GM23338 (cell line): ENCODE measurements at regions not wholly inside any gene's neighbourhood (a gene's known extent, or its start where the extent isn't known, plus 50 kb on each side); places are given as distances from the start of the nearest gene placed in this dataset.

Source experiments
- ATAC-seq: fragments of 200-7000 bp; cut with Tn5 transposase; 3 replicates; pipeline ENCODE4 v1.9.1; 2020
- DNase-seq: peaks from one replicate; pipeline ENCODE4 v3.0.0-alpha.2; 2015; ENCODE audit warnings: low spot score
- H2AFZ ChIP-seq: fragments of 200-600 bp; sonication (generic); 2 replicates; pipeline ENCODE4 v1.8.0; 2016; ENCODE audit warnings: antibody characterized with exemption, mild to moderate bottlenecking, moderate library complexity
- H3F3A ChIP-seq: fragments of 200-600 bp; sonication (generic); replicated peaks from 2 replicates; pipeline ENCODE4 v1.8.0; 2017; ENCODE audit warnings: antibody characterized with exemption, mixed run types, low read depth
- H3K27ac ChIP-seq: fragments of 200-600 bp; sonication (generic); 2 replicates; pipeline ENCODE4 v1.6.1; 2016; ENCODE audit warnings: low read depth
- H3K27me3 ChIP-seq: fragments of 200-600 bp; sonication (generic); 2 replicates; pipeline ENCODE4 v1.8.0; 2016; ENCODE audit warnings: mild to moderate bottlenecking, mixed run types, moderate library complexity; ENCODE audit not compliant: insufficient read depth
- H3K36me3 ChIP-seq: fragments of 200-600 bp; sonication (generic); 2 replicates; pipeline ENCODE4 v1.8.0; 2016; ENCODE audit warnings: mild to moderate bottlenecking; ENCODE audit not compliant: insufficient read depth
- H3K4me1 ChIP-seq: fragments of 200-600 bp; sonication (generic); 2 replicates; pipeline ENCODE4 v1.8.0; 2016; ENCODE audit warnings: mild to moderate bottlenecking, moderate library complexity; ENCODE audit not compliant: insufficient read depth
- H3K4me2 ChIP-seq: fragments of 200-600 bp; sonication (generic); 2 replicates; pipeline ENCODE4 v1.7.1; 2017; ENCODE audit warnings: mixed run types
- H3K4me3 ChIP-seq: fragments of 200-600 bp; sonication (generic); 2 replicates; pipeline ENCODE4 v1.6.1; 2016; ENCODE audit warnings: mixed run types
- H3K79me2 ChIP-seq: fragments of 200-600 bp; sonication (generic); replicated peaks from 2 replicates; pipeline ENCODE4 v1.8.0; 2017; ENCODE audit warnings: mild to moderate bottlenecking; ENCODE audit not compliant: insufficient read depth
- H3K9me2 ChIP-seq: fragments of 200-600 bp; sonication (generic); 2 replicates; pipeline ENCODE4 v1.8.0; 2017; ENCODE audit not compliant: insufficient read depth
- H4K20me1 ChIP-seq: fragments of 200-600 bp; sonication (generic); replicated peaks from 2 replicates; pipeline ENCODE4 v1.8.0; 2017; ENCODE audit warnings: mild to moderate bottlenecking; ENCODE audit not compliant: insufficient read depth
- H3K27ac Mint-ChIP-seq: 2 replicates; pipeline ENCODE4 v1.8.0; 2020; ENCODE audit warnings: inconsistent platforms, mild to moderate bottlenecking, moderate library complexity, mixed read lengths
- H3K27me3 Mint-ChIP-seq: 3 replicates; pipeline ENCODE4 v1.8.0; 2022; ENCODE audit warnings: low read depth, mild to moderate bottlenecking, moderate library complexity, mixed read lengths, inconsistent platforms; ENCODE audit not compliant: insufficient read depth, poor library complexity
- H3K36me3 Mint-ChIP-seq: 3 replicates; pipeline ENCODE4 v1.8.0; 2021; ENCODE audit warnings: low read depth, mild to moderate bottlenecking, inconsistent platforms, moderate library complexity, mixed read lengths
- H3K4me1 Mint-ChIP-seq: 3 replicates; pipeline ENCODE4 v1.8.0; 2020; ENCODE audit warnings: mild to moderate bottlenecking, inconsistent platforms, mixed read lengths
- H3K4me3 Mint-ChIP-seq: 3 replicates; pipeline ENCODE4 v1.8.0; 2021; ENCODE audit warnings: moderate library complexity, mild to moderate bottlenecking, inconsistent platforms, mixed read lengths
- H3K9me3 Mint-ChIP-seq: 3 replicates; pipeline ENCODE4 v1.8.0; 2020; ENCODE audit warnings: moderate library complexity, mild to moderate bottlenecking, inconsistent platforms, mixed read lengths
- CREB1 ChIP-seq: fragments of 250-450 bp; sonication (Bioruptor Pico); IDR thresholded peaks from 2 replicates; pipeline ENCODE4 v1.5.0; 2020; ENCODE audit warnings: low read depth, mild to moderate bottlenecking, moderate library complexity
- ETS1 ChIP-seq: IDR thresholded peaks from 2 replicates; pipeline ENCODE4 v1.6.1; 2016; ENCODE audit warnings: antibody characterized with exemption
- EZH2phosphoT487 ChIP-seq: fragments of 200-600 bp; sonication (generic); IDR thresholded peaks from one replicate; pipeline ENCODE4 v1.8.1; 2018; ENCODE audit warnings: antibody characterized with exemption; ENCODE audit not compliant: unreplicated experiment
- JUNB ChIP-seq: IDR thresholded peaks from one replicate; pipeline ENCODE4 v1.6.1; 2016; ENCODE audit warnings: antibody characterized with exemption; ENCODE audit not compliant: unreplicated experiment
- POLR2AphosphoS5 ChIP-seq: IDR thresholded peaks from 2 replicates; pipeline ENCODE4 v1.6.1; 2016; ENCODE audit warnings: antibody characterized with exemption, low read depth
- REST ChIP-seq: IDR thresholded peaks from one replicate; pipeline ENCODE4 v1.6.1; 2018; ENCODE audit warnings: antibody characterized with exemption; ENCODE audit not compliant: unreplicated experiment
- STAT1 ChIP-seq: IDR thresholded peaks from one replicate; pipeline ENCODE4 v1.6.1; 2016; ENCODE audit warnings: antibody characterized with exemption; ENCODE audit not compliant: unreplicated experiment
- ZNF114 ChIP-seq: fragments of 250-450 bp; sonication (Bioruptor Pico); IDR thresholded peaks from 2 replicates; pipeline ENCODE4 v1.5.0; 2020; ENCODE audit warnings: mild to moderate bottlenecking, moderate library complexity
- ZNF331 ChIP-seq: fragments of 250-450 bp; sonication (Bioruptor Pico); IDR thresholded peaks from 2 replicates; pipeline ENCODE4 v1.5.0; 2020; ENCODE audit warnings: low read depth, mild to moderate bottlenecking, moderate library complexity
- ZNF462 ChIP-seq: fragments of 250-450 bp; sonication (Bioruptor Pico); IDR thresholded peaks from 2 replicates; pipeline ENCODE4 v1.5.0; 2020; ENCODE audit warnings: mild to moderate bottlenecking, moderate library complexity
- TF ChIP-seq, protein P1 (sequence below), 2 experiments: fragments of 200-600 bp in 1 of 2; sonication (generic) in 1 of 2; conservative IDR thresholded peaks; 2 replicates each; pipeline versions ENCODE4 v1.5.1 to v1.6.1; 2016 to 2017; ENCODE audit warnings: antibody characterized with exemption in 2 of 2, low read depth in 2 of 2, mild to moderate bottlenecking in 2 of 2, moderate library complexity in 1 of 2

- Histone ChIP-seq H3K36me3 (no peaks in the 10 kb centered on the region), H3K4me2 (no peak overlapping the region), H3F3A (no peaks in the 10 kb centered on the region), H4K20me1 (no peaks in the 10 kb centered on the region; the same call in 1 of the 2 replicates), H3K27ac (no peak overlapping the region), H2AFZ (no peak overlapping the region), H3K27me3 (no peaks in the 10 kb centered on the region), H3K4me1 (no peaks in the 10 kb centered on the region), H3K9me2 (no peaks in the 10 kb centered on the region), H3K79me2 (no peaks in the 10 kb centered on the region), H3K4me3 (no peak overlapping the region)
- no peak for DNase-seq
- Mint-ChIP-seq H3K4me1 (peaks cover 9% of the 10 kb centered on the region), H3K9me3 (no peaks in the 10 kb centered on the region), H3K27ac (no peak overlapping the region), H3K27me3 (peaks cover 2% of the 10 kb centered on the region), H3K4me3 (no peak overlapping the region), H3K36me3 (peaks cover 4% of the 10 kb centered on the region; the same call in 1 of the 3 replicates)
- TF ChIP-seq STAT1 = no peak
- TF ChIP-seq JUNB = no peak
- TF ChIP-seq ZNF331 (CRISPR knock-in tag) = no peak
- no peak for TF ChIP-seq POLR2AphosphoS5
- no peak for TF ChIP-seq EZH2phosphoT487
- no peak for TF ChIP-seq ZNF462 (CRISPR knock-in tag)
- no peak for TF ChIP-seq ZNF114 (CRISPR knock-in tag)
- no peak for TF ChIP-seq REST
- TF ChIP-seq ETS1 = no peak
- no peak for TF ChIP-seq CREB1 (CRISPR knock-in tag)
- TF ChIP-seq, protein P1, sequence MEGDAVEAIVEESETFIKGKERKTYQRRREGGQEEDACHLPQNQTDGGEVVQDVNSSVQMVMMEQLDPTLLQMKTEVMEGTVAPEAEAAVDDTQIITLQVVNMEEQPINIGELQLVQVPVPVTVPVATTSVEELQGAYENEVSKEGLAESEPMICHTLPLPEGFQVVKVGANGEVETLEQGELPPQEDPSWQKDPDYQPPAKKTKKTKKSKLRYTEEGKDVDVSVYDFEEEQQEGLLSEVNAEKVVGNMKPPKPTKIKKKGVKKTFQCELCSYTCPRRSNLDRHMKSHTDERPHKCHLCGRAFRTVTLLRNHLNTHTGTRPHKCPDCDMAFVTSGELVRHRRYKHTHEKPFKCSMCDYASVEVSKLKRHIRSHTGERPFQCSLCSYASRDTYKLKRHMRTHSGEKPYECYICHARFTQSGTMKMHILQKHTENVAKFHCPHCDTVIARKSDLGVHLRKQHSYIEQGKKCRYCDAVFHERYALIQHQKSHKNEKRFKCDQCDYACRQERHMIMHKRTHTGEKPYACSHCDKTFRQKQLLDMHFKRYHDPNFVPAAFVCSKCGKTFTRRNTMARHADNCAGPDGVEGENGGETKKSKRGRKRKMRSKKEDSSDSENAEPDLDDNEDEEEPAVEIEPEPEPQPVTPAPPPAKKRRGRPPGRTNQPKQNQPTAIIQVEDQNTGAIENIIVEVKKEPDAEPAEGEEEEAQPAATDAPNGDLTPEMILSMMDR (conservative IDR thresholded peaks at IDR 0.05; ENCODE audit: low read depth in 2 of 2) = no peak
- peak; percentile 72 for ATAC-seq
Observed at GRCh38 chr1:232517204-232517603, 112.7 kb downstream of the SIPA1L2 start.
